Uterus (tissue), 3 donors: ENCODE measurements at regions not wholly inside any gene's neighbourhood (a gene's known extent, or its start where the extent isn't known, plus 50 kb on each side); places are given as distances from the start of the nearest gene placed in this dataset. TPM values are rescaled to one million over a fixed set of nuclear protein-coding genes. Genes with fewer than 3 reads are reported as not detected.
"Not testable (repeated sequence)": the region's sequence is repeated elsewhere in the genome, so short reads cannot be mapped to it uniquely, and the experiment has no call there.

Source experiments
- DNase-seq, 2 donors: peaks; one replicate each; pipeline ENCODE4 v3.0.0-alpha.2; 2019 to 2020
- H3K27ac ChIP-seq, 2 donors: fragments of 200-600 bp; sonication (generic); 1 replicate in 1 of 2; 2 replicates in 1 of 2; pipeline ENCODE4 v1.5.1; 2016 to 2018
- H3K27me3 ChIP-seq, 2 donors: fragments of 200-600 bp; sonication (generic); one replicate each; pipeline ENCODE4 v1.5.1; 2018 to 2019; ENCODE audit warnings: control low read depth in 1 of 2
- H3K36me3 ChIP-seq, 2 donors: fragments of 200-600 bp; sonication (generic); one replicate each; pipeline ENCODE4 v1.5.1; 2019; ENCODE audit warnings: control low read depth in 1 of 2
- H3K4me1 ChIP-seq, 2 donors: fragments of 200-600 bp; sonication (generic); one replicate each; pipeline ENCODE4 v1.5.1; 2018 to 2019; ENCODE audit warnings: control low read depth in 1 of 2
- H3K4me3 ChIP-seq, 2 donors: fragments of 200-600 bp; sonication (generic); 1 replicate in 1 of 2; 2 replicates in 1 of 2; pipeline ENCODE4 v1.5.1; 2018 to 2019; ENCODE audit warnings: mild to moderate bottlenecking in 1 of 2
- H3K9me3 ChIP-seq, 2 donors: fragments of 200-600 bp; sonication (generic); one replicate each; pipeline ENCODE4 v1.5.1; 2019; ENCODE audit warnings: control low read depth in 1 of 2
- POLR2A ChIP-seq, 2 donors: fragments of 450-650 bp; IDR thresholded peaks; one replicate each; pipeline ENCODE4 v1.6.1; 2016; ENCODE audit warnings: antibody characterized with exemption in 2 of 2, mild to moderate bottlenecking in 1 of 2, moderate library complexity in 1 of 2
- intact Hi-C: fragments of 100-400 bp; cut with DNase I; formaldehyde crosslinking; loops from one replicate; pipeline ENCODE4 v1.15.1; 2023; ENCODE audit warnings: low total_unique reads
- small RNA-seq: library from RNA; depleted of rRNA; stranded (forward); fragments of <200 nt; gene quantifications from one replicate; pipeline ENCODE3, GENCODE V24; 2016
- TF ChIP-seq, protein P1 (sequence below), 4 experiments: fragments of 200-600 bp in 2 of 4; fragments of 450-650 bp in 2 of 4; sonication (generic) in 2 of 4; IDR thresholded peaks; one replicate each; pipeline ENCODE4 v1.5.1; 2016 to 2019; ENCODE audit warnings: antibody characterized with exemption in 4 of 4, mild to moderate bottlenecking in 2 of 4, moderate library complexity in 1 of 4
- donor health status: DM: yes; HTN: yes; CAD: no.

DNA sequence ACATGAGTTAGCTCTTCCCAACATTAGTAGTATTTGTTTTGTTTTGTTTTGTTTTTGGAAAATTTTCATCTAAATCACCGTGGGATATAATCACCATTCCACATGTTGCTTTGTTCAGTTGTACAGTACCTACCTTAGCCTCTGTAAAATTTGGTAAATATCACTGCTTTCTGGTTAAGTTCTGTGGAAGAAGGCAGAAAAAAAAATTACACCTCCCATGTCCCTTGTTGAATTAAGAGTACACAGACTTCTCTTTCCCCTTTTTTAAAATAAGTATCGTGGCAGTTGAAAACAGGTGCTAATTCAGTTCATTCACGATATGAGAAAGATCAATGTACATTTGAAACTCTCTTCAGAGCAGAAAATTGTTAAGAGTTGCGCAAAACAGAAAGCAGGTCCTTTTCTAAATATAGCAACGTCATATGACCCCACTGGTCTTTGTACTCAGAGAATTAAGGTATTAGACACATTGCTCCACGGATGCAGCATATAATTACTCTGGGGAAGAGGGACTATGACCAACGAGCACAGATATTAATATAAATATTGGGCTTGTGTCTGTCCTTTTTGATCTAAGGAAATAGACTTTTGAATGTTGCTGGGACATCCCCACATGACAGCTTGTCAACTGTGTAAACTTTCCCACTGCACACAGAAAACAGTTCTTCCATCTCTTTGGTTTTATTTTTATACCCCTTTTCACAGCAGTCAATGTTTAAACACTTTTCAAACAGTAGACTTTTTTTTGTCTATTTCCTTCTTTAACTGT, 58.6 kb upstream of the ZNF217 start:
- no peaks in the 10 kb centered on the region for H3K27me3 ChIP-seq
- H3K36me3 ChIP-seq: no peaks in the 10 kb centered on the region
- H3K4me3 ChIP-seq: no peak overlapping the region
- TF ChIP-seq POLR2A (IDR thresholded peaks at IDR 0.05): no peak
- TF ChIP-seq, protein P1, sequence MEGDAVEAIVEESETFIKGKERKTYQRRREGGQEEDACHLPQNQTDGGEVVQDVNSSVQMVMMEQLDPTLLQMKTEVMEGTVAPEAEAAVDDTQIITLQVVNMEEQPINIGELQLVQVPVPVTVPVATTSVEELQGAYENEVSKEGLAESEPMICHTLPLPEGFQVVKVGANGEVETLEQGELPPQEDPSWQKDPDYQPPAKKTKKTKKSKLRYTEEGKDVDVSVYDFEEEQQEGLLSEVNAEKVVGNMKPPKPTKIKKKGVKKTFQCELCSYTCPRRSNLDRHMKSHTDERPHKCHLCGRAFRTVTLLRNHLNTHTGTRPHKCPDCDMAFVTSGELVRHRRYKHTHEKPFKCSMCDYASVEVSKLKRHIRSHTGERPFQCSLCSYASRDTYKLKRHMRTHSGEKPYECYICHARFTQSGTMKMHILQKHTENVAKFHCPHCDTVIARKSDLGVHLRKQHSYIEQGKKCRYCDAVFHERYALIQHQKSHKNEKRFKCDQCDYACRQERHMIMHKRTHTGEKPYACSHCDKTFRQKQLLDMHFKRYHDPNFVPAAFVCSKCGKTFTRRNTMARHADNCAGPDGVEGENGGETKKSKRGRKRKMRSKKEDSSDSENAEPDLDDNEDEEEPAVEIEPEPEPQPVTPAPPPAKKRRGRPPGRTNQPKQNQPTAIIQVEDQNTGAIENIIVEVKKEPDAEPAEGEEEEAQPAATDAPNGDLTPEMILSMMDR (IDR thresholded peaks at IDR 0.05): no peak
- peak overlapping the region; percentile 46 to 61 for H3K27ac ChIP-seq
- no peaks in the 10 kb centered on the region for H3K9me3 ChIP-seq
- H3K4me1 ChIP-seq: no peaks in the 10 kb centered on the region
- no peak for DNase-seq
- intact Hi-C loops: no loop called here

DNA sequence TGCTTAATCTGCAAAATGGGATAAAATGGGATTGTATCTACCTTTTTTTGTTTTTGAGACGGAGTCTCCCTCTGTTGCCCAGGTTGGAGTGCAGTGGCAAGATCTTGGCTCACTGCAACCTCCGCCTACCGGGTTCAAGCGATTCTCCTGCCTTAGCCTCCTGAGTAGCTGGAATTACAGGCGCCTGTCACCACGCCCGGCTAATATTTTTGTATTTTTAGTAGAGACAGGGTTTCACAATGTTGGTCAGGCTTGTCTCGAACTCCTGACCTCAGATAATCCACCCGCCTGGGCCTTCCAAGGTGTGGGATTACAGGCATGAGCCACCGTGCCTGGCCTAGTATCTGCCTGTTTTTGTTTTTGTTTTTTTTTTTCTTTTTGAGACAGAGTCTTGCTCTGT, 55.9 kb upstream of the ZNF217 start:
- H3K4me1 ChIP-seq, H3K27ac ChIP-seq, H3K9me3 ChIP-seq, DNase-seq, intact Hi-C loops, H3K36me3 ChIP-seq, H3K4me3 ChIP-seq, H3K27me3 ChIP-seq: not testable (repeated sequence)

DNA sequence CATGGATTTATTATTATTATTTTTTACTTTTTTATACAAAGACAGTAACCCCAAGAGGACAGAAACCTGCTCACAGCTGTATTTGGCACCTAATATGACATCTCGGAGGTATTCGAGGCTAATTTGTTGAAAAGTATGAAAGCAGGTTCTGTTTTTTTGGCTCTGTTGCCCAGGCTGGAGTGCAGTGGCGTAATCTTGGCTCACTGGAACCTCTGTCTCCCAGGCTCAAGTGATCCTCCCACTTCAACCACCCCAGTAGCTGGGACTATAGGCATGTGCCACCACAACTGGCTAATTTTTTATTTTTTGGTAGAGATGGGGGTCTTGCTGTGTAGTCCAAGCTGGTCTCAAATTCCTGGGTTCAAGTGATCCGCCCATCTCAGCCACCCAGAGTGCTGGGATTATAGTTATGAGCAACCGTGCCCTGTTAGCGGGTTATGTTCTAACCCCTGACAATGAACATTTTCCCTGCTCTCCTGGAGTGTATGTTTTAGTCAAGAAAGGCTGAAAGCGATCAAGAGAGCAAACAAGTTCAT, 53.7 kb upstream of the ZNF217 start:
- TF ChIP-seq POLR2A (IDR thresholded peaks at IDR 0.05): no peak
- TF ChIP-seq, protein P1 (IDR thresholded peaks at IDR 0.05): no peak
- no peaks in the 10 kb centered on the region for H3K36me3 ChIP-seq
- H3K9me3 ChIP-seq: no peaks in the 10 kb centered on the region
- H3K4me3 ChIP-seq: no peak overlapping the region
- no peaks in the 10 kb centered on the region for H3K27me3 ChIP-seq
- no peaks in the 10 kb centered on the region for H3K4me1 ChIP-seq
- no peak for DNase-seq
- intact Hi-C loops: no loop called here
- H3K27ac ChIP-seq: no peak overlapping the region

GRCh38 chr20:53646550-53646949, 52.9 kb upstream of the ZNF217 start:
- Histone ChIP-seq H3K27ac (no peak overlapping the region), H3K9me3 (no peaks in the 10 kb centered on the region), H3K4me1 (no peaks in the 10 kb centered on the region), H3K27me3 (no peaks in the 10 kb centered on the region), H3K4me3 (no peak overlapping the region), H3K36me3 (no peaks in the 10 kb centered on the region)
- intact Hi-C loops: no loop called here
- no peak for DNase-seq
- TF ChIP-seq, protein P1 (IDR thresholded peaks at IDR 0.05): no peak

- TF ChIP-seq, protein P1 (IDR thresholded peaks at IDR 0.05): no peak
- TF ChIP-seq POLR2A (IDR thresholded peaks at IDR 0.05): no peak
- Histone ChIP-seq H3K27ac (no peak overlapping the region), H3K27me3 (no peaks in the 10 kb centered on the region), H3K9me3 (no peaks in the 10 kb centered on the region), H3K4me1 (no peaks in the 10 kb centered on the region), H3K4me3 (no peak overlapping the region), H3K36me3 (no peaks in the 10 kb centered on the region)
- DNase-seq: no peak
- intact Hi-C loops: no loop called here
Observed at GRCh38 chr20:53645582-53645897, 51.9 kb upstream of the ZNF217 start.

- H3K27me3 ChIP-seq, H3K9me3 ChIP-seq, intact Hi-C loops, H3K36me3 ChIP-seq, H3K4me1 ChIP-seq, DNase-seq, H3K27ac ChIP-seq, H3K4me3 ChIP-seq: not testable (repeated sequence)
Observed at GRCh38 chr20:53644108-53644507, 50.5 kb upstream of the ZNF217 start.

Small RNA genes lying in the stretch of these regions (small RNA-seq; reads per million reads assigned to genes)
- gene RNU7-14P: not detected
